SK-N-SH (cell line): ENCODE measurements at regions not wholly inside any gene's neighbourhood (a gene's known extent, or its start where the extent isn't known, plus 50 kb on each side); places are given as distances from the start of the nearest gene placed in this dataset.

Experiments
- CTCF ChIA-PET: fragments of 300-600, 350-600 bp; formaldehyde crosslinking; extraction: SDS; loops from one replicate; lab custom pipeline; 2021; lab: Yijun Ruan, JAX
- POLR2A ChIA-PET: fragments of 350-600 bp; sonication (Branson Sonifier 250); formaldehyde crosslinking; extraction: SDS; loops from one replicate; lab custom pipeline; 2020; ENCODE audit warnings: antibody characterized with exemption, inconsistent platforms; lab: Yijun Ruan, JAX
- DNase-seq: peaks from one replicate; pipeline ENCODE4 v3.0.0; 2012
- H2AFZ ChIP-seq: fragments of 200-600 bp; sonication (generic); 2 replicates; pipeline ENCODE4 v1.8.1; 2016; ENCODE audit warnings: antibody characterized with exemption, mild to moderate bottlenecking, low read depth
- H3F3A ChIP-seq: fragments of 200-600 bp; sonication (generic); replicated peaks from 2 replicates; pipeline ENCODE3; 2016; ENCODE audit warnings: antibody characterized with exemption, mild to moderate bottlenecking; ENCODE audit not compliant: insufficient read depth
- H3K27ac ChIP-seq, 2 experiments: fragments of 200-500 bp in 1 of 2; fragments of 200-600 bp in 1 of 2; sonication (Bioruptor generic) in 1 of 2; sonication (generic), shearing (Covaris generic) in 1 of 2; 2 replicates each; pipeline versions ENCODE4 v1.5.1 to v1.6.1; 2014 to 2016; ENCODE audit warnings: low read depth in 2 of 2, inconsistent platforms in 1 of 2, low read length in 1 of 2, mild to moderate bottlenecking in 1 of 2, mixed read lengths in 1 of 2
- H3K27me3 ChIP-seq: fragments of 200-600 bp; sonication (generic), shearing (Covaris generic); 2 replicates; pipeline ENCODE4 v1.6.1; 2016; ENCODE audit warnings: mixed run types; ENCODE audit not compliant: insufficient read depth
- H3K36me3 ChIP-seq, 2 experiments: fragments of 200-500 bp in 1 of 2; fragments of 200-600 bp in 1 of 2; sonication (Bioruptor generic) in 1 of 2; sonication (generic) in 1 of 2; replicated peaks in 1 of 2; 2 replicates each; pipeline versions ENCODE3 to v1.5.1; 2014 to 2016; ENCODE audit warnings: low read length in 1 of 2, mild to moderate bottlenecking in 1 of 2; ENCODE audit not compliant: insufficient read depth in 2 of 2, control insufficient read depth in 1 of 2
- H3K4me1 ChIP-seq, 2 experiments: fragments of 200-500 bp in 1 of 2; fragments of 200-600 bp in 1 of 2; sonication (Bioruptor generic) in 1 of 2; sonication (generic), shearing (Covaris generic) in 1 of 2; 2 replicates each; pipeline versions ENCODE4 v1.5.1 to v1.6.1; 2014 to 2016; ENCODE audit warnings: low read depth in 1 of 2, low read length in 1 of 2, mixed run types in 1 of 2; ENCODE audit not compliant: insufficient read depth in 2 of 2, control insufficient read depth in 1 of 2
- H3K4me2 ChIP-seq: fragments of 200-600 bp; sonication (generic), shearing (Covaris generic); 2 replicates; pipeline ENCODE4 v1.6.1; 2017; ENCODE audit warnings: mixed run types
- H3K4me3 ChIP-seq, 2 experiments: fragments of 200-500 bp in 1 of 2; fragments of 200-600 bp in 1 of 2; sonication (Bioruptor generic) in 1 of 2; sonication (generic), shearing (Covaris generic) in 1 of 2; 2 replicates each; pipeline versions ENCODE4 v1.5.1 to v1.8.1; 2014 to 2016; ENCODE audit warnings: low read depth in 2 of 2, inconsistent platforms in 1 of 2, low read length in 1 of 2, mild to moderate bottlenecking in 1 of 2, mixed read lengths in 1 of 2, moderate library complexity in 1 of 2
- H3K79me2 ChIP-seq: fragments of 200-600 bp; sonication (generic); 2 replicates; pipeline ENCODE4 v1.8.1; 2017; ENCODE audit warnings: mild to moderate bottlenecking; ENCODE audit not compliant: insufficient read depth
- H3K9ac ChIP-seq: fragments of 200-600 bp; sonication (generic); 2 replicates; pipeline ENCODE4 v1.6.1; 2017; ENCODE audit warnings: mixed run types
- H3K9me2 ChIP-seq: fragments of 200-600 bp; sonication (generic); 2 replicates; pipeline ENCODE4 v1.6.1; 2017; ENCODE audit warnings: mixed run types
- H3K9me3 ChIP-seq: fragments of 200-600 bp; sonication (generic); 2 replicates; pipeline ENCODE4 v1.6.1; 2017; ENCODE audit warnings: mixed run types, mild to moderate bottlenecking, moderate library complexity
- H4K20me1 ChIP-seq: fragments of 200-600 bp; sonication (generic); 2 replicates; pipeline ENCODE4 v1.6.1; 2017; ENCODE audit warnings: mild to moderate bottlenecking, mixed run types; ENCODE audit not compliant: insufficient read depth
- FOXJ3 ChIP-seq: sonication (generic); formaldehyde crosslinking; IDR thresholded peaks from 2 replicates; pipeline ENCODE4 v1.5.1; 2020; ENCODE audit warnings: mild to moderate bottlenecking, missing genetic modification reagents
- GABPA ChIP-seq: IDR thresholded peaks from 2 replicates; pipeline ENCODE4 v1.4.0; 2012; ENCODE audit warnings: low read depth, mild to moderate bottlenecking
- MAX ChIP-seq: IDR thresholded peaks from 2 replicates; pipeline ENCODE4 v1.4.0; 2012; ENCODE audit warnings: low read depth
- NFIC ChIP-seq: IDR thresholded peaks from 2 replicates; pipeline ENCODE4 v1.4.0; 2012; ENCODE audit warnings: borderline replicate concordance
- NRF1 ChIP-seq: IDR thresholded peaks from 2 replicates; pipeline ENCODE4 v1.6.1; 2012; ENCODE audit warnings: low read depth, mild to moderate bottlenecking, low read length
- POLR2AphosphoS5 ChIP-seq: IDR thresholded peaks from 2 replicates; pipeline ENCODE4 v1.6.1; 2012; ENCODE audit warnings: low read depth, low read length
- RAD21 ChIP-seq: IDR thresholded peaks from 2 replicates; pipeline ENCODE4 v1.6.1; 2012; ENCODE audit warnings: mild to moderate bottlenecking, low read length
- RCOR1 ChIP-seq: fragments of 150-350 bp; IDR thresholded peaks from 2 replicates; pipeline ENCODE4 v1.6.1; 2017; ENCODE audit warnings: antibody characterized with exemption, low read length
- REST ChIP-seq: IDR thresholded peaks from 2 replicates; pipeline ENCODE4 v1.6.1; 2012; ENCODE audit warnings: mild to moderate bottlenecking, low read depth, low read length, moderate library complexity
- SIN3A ChIP-seq: IDR thresholded peaks from 2 replicates; pipeline ENCODE4 v1.6.1; 2012; ENCODE audit warnings: low read depth, mild to moderate bottlenecking, low read length, moderate library complexity, borderline replicate concordance
- SMC3 ChIP-seq: IDR thresholded peaks from 2 replicates; pipeline ENCODE4 v1.6.1; 2012; ENCODE audit warnings: low read depth, low read length, improper control_type of control experiment
- TAF1 ChIP-seq: IDR thresholded peaks from 2 replicates; pipeline ENCODE4 v1.6.1; 2012; ENCODE audit warnings: low read depth, mild to moderate bottlenecking, low read length, moderate library complexity, borderline replicate concordance
- TEAD4 ChIP-seq: IDR thresholded peaks from 2 replicates; pipeline ENCODE4 v1.4.0; 2012; ENCODE audit warnings: mild to moderate bottlenecking, borderline replicate concordance; ENCODE audit not compliant: insufficient read depth
- YY1 ChIP-seq: IDR thresholded peaks from 2 replicates; pipeline ENCODE4 v1.4.0; 2012; ENCODE audit warnings: low read depth, mild to moderate bottlenecking
- WGBS: methylation state at CpG from one replicate; pipeline ENCODE4 v1.1.6; 2017; ENCODE audit warnings: low lambda C conversion rate; 5-methylcytosine and 5-hydroxymethylcytosine counted together
- TF ChIP-seq, protein P1 (sequence below): fragments of 200-600 bp; sonication (generic); IDR thresholded peaks from 2 replicates; pipeline ENCODE4 v1.6.1; 2017; ENCODE audit warnings: antibody characterized with exemption, mild to moderate bottlenecking, moderate library complexity
- TF ChIP-seq, protein P2 (sequence below): fragments of 150-350 bp; IDR thresholded peaks from 2 replicates; pipeline ENCODE4 v1.6.1; 2017; ENCODE audit warnings: antibody characterized with exemption, low read length, low read depth, borderline replicate concordance
- TF ChIP-seq, protein P3 (sequence below): fragments of 150-350 bp; IDR thresholded peaks from 2 replicates; pipeline ENCODE4 v1.6.1; 2016; ENCODE audit warnings: mild to moderate bottlenecking, low read depth, low read length

- no peak overlapping the region for H3K27ac ChIP-seq
- 48% methylated on average over 5 of the region's 5 CpGs for WGBS
Observed at GRCh38 chr2:51258301-51258700, 226.4 kb upstream of the NRXN1 start.

DNA sequence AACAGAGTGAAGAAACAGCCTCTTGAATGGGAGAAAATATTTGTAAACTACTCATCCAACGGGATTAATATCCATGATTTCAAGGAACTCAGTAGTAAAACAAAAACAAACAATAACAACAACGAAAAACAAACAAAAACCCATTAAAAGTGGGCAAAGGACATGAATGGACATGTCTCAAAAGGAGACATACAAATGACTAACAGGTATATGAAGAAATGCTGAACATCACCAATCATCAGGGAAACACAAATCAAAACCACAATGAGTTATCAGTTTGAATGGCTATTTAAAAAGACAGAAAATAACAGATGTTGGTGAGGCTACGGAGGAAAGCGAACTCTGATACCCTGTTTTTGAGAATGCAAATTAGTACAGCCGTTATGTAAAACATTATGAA is 224.8 kb upstream of the NRXN1 start:
- Histone ChIP-seq H3K27me3 (no peaks in the 10 kb centered on the region), H3K36me3 (no peaks in the 10 kb centered on the region), H3K4me3 (no peak overlapping the region), H3K9me3 (no peaks in the 10 kb centered on the region), H2AFZ (no peak overlapping the region), H3K9ac (no peak overlapping the region), H4K20me1 (no peaks in the 10 kb centered on the region), H3K4me1 (no peaks in the 10 kb centered on the region), H3K9me2 (no peaks in the 10 kb centered on the region), H3K4me2 (no peak overlapping the region), H3F3A (no peaks in the 10 kb centered on the region), H3K27ac (no peak overlapping the region), H3K79me2 (no peaks in the 10 kb centered on the region)
- DNase-seq: no peak
- WGBS: 38% methylated on average over 5 of the region's 5 CpGs
- POLR2A ChIA-PET: no interaction called here
- CTCF ChIA-PET: interaction anchor here (0.6 kb wide), 1 partner anchor 29 kb away, joined by 3 read pairs; no protein-coding TSS in a partner anchor
- TF ChIP-seq TAF1 (no peak), TEAD4 (no peak), SIN3A (no peak), MAX (no peak), NRF1 (no peak), NFIC (no peak), RCOR1 (no peak)
- TF ChIP-seq, protein P1, sequence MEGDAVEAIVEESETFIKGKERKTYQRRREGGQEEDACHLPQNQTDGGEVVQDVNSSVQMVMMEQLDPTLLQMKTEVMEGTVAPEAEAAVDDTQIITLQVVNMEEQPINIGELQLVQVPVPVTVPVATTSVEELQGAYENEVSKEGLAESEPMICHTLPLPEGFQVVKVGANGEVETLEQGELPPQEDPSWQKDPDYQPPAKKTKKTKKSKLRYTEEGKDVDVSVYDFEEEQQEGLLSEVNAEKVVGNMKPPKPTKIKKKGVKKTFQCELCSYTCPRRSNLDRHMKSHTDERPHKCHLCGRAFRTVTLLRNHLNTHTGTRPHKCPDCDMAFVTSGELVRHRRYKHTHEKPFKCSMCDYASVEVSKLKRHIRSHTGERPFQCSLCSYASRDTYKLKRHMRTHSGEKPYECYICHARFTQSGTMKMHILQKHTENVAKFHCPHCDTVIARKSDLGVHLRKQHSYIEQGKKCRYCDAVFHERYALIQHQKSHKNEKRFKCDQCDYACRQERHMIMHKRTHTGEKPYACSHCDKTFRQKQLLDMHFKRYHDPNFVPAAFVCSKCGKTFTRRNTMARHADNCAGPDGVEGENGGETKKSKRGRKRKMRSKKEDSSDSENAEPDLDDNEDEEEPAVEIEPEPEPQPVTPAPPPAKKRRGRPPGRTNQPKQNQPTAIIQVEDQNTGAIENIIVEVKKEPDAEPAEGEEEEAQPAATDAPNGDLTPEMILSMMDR: no peak
- TF ChIP-seq, protein P2, sequence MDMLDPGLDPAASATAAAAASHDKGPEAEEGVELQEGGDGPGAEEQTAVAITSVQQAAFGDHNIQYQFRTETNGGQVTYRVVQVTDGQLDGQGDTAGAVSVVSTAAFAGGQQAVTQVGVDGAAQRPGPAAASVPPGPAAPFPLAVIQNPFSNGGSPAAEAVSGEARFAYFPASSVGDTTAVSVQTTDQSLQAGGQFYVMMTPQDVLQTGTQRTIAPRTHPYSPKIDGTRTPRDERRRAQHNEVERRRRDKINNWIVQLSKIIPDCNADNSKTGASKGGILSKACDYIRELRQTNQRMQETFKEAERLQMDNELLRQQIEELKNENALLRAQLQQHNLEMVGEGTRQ: no peak

More at GRCh38 chr2:51258301-51258700, 226.4 kb upstream of the NRXN1 start:
- Histone ChIP-seq H3K9me3 (no peaks in the 10 kb centered on the region), H3K36me3 (no peaks in the 10 kb centered on the region), H3F3A (no peaks in the 10 kb centered on the region), H4K20me1 (no peaks in the 10 kb centered on the region), H3K9me2 (no peaks in the 10 kb centered on the region), H3K4me3 (no peak overlapping the region), H3K4me2 (no peak overlapping the region), H3K79me2 (no peaks in the 10 kb centered on the region), H3K27me3 (no peaks in the 10 kb centered on the region), H3K4me1 (no peaks in the 10 kb centered on the region), H3K9ac (no peak overlapping the region), H2AFZ (no peak overlapping the region)
- CTCF ChIA-PET: no interaction called here
- no peak for DNase-seq
- no peak for TF ChIP-seq REST
- no peak for TF ChIP-seq SMC3
- TF ChIP-seq RAD21: no peak
- TF ChIP-seq, protein P3, sequence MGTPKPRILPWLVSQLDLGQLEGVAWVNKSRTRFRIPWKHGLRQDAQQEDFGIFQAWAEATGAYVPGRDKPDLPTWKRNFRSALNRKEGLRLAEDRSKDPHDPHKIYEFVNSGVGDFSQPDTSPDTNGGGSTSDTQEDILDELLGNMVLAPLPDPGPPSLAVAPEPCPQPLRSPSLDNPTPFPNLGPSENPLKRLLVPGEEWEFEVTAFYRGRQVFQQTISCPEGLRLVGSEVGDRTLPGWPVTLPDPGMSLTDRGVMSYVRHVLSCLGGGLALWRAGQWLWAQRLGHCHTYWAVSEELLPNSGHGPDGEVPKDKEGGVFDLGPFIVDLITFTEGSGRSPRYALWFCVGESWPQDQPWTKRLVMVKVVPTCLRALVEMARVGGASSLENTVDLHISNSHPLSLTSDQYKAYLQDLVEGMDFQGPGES: no peak
- no peak for TF ChIP-seq GABPA
- no peak for TF ChIP-seq YY1
- no peak for TF ChIP-seq POLR2AphosphoS5
- TF ChIP-seq FOXJ3 (CRISPR knock-in tag): no peak
- POLR2A ChIA-PET: no interaction called here
